SJSA1 (cell line): ENCODE measurements at regions not wholly inside any gene's neighbourhood (a gene's known extent, or its start where the extent isn't known, plus 50 kb on each side); places are given as distances from the start of the nearest gene placed in this dataset.

Source experiments
- DNase-seq, 2 experiments: peaks; one replicate each; pipeline ENCODE4 v3.0.0-alpha.2; 2015 to 2020; ENCODE audit warnings: low spot score in 2 of 2, low read depth in 1 of 2
- H3K27ac ChIP-seq: fragments of 250-450 bp; sonication (Bioruptor Pico); 2 replicates; pipeline ENCODE4 v1.5.1; 2020; ENCODE audit warnings: mild to moderate bottlenecking, moderate library complexity
- H3K27me3 ChIP-seq: fragments of 250-450 bp; sonication (Bioruptor Pico); replicated peaks from 2 replicates; pipeline ENCODE4 v1.5.1; 2020; ENCODE audit warnings: mild to moderate bottlenecking, moderate library complexity
- H3K36me3 ChIP-seq: fragments of 250-450 bp; sonication (Bioruptor Pico); 2 replicates; pipeline ENCODE4 v1.5.1; 2020; ENCODE audit warnings: mild to moderate bottlenecking
- H3K4me1 ChIP-seq: fragments of 250-450 bp; sonication (Bioruptor Pico); replicated peaks from 2 replicates; pipeline ENCODE4 v1.6.1; 2021; ENCODE audit warnings: mild to moderate bottlenecking
- H3K4me3 ChIP-seq: fragments of 250-450 bp; sonication (Bioruptor Pico); 2 replicates; pipeline ENCODE4 v1.5.1; 2020; ENCODE audit warnings: mild to moderate bottlenecking
- H3K9me3 ChIP-seq: fragments of 250-450 bp; sonication (Bioruptor Pico); replicated peaks from 2 replicates; pipeline ENCODE4 v1.5.1; 2020; ENCODE audit warnings: mild to moderate bottlenecking

GRCh38 chr10:28975891-28976531 lies 298.7 kb downstream of the BAMBI start:
- H3K27ac ChIP-seq, result 0 out of 2 replicates have a peak overlapping the region, but pooled peaks have one; percentile 12
- H3K36me3 ChIP-seq, result no peaks in the 10 kb centered on the region
- H3K27me3 ChIP-seq, result no peaks in the 10 kb centered on the region
- H3K9me3 ChIP-seq, result no peaks in the 10 kb centered on the region; the same call in 1 of the 2 replicates
- H3K4me1 ChIP-seq, result peaks cover 6% of the 10 kb centered on the region
- peak; percentile 63 to 68 for DNase-seq
- H3K4me3 ChIP-seq, result no peak overlapping the region

GRCh38 chr10:28977518-28977917 lies 300.2 kb downstream of the BAMBI start:
- DNase-seq, result no peak
- H3K27me3 ChIP-seq, result no peaks in the 10 kb centered on the region
- H3K9me3 ChIP-seq, result no peaks in the 10 kb centered on the region; the same call in 1 of the 2 replicates
- H3K4me1 ChIP-seq, result peaks cover 6% of the 10 kb centered on the region
- H3K27ac ChIP-seq, result no peak overlapping the region
- no peaks in the 10 kb centered on the region for H3K36me3 ChIP-seq
- H3K4me3 ChIP-seq, result no peak overlapping the region

- no peak overlapping the region for H3K4me3 ChIP-seq
- H3K27me3 ChIP-seq, result no peaks in the 10 kb centered on the region
- H3K36me3 ChIP-seq, result no peaks in the 10 kb centered on the region
- H3K27ac ChIP-seq, result no peak overlapping the region
- H3K4me1 ChIP-seq, result peaks cover 17% of the 10 kb centered on the region
- DNase-seq, result no peak
- H3K9me3 ChIP-seq, result no peaks in the 10 kb centered on the region; the same call in 1 of the 2 replicates
Measured at GRCh38 chr10:28980264-28980663, 302.9 kb downstream of the BAMBI start.

- no peak for DNase-seq
- H3K27ac ChIP-seq, result no peak overlapping the region
- H3K9me3 ChIP-seq, result no peaks in the 10 kb centered on the region; the same call in 1 of the 2 replicates
Measured at GRCh38 chr10:28981007-28981406, 303.7 kb downstream of the BAMBI start.

GRCh38 chr10:28982974-28983373 lies 305.7 kb downstream of the BAMBI start:
- no peaks in the 10 kb centered on the region for H3K27me3 ChIP-seq
- H3K36me3 ChIP-seq, result no peaks in the 10 kb centered on the region
- no peak overlapping the region for H3K4me3 ChIP-seq
- peaks cover 21% of the 10 kb centered on the region for H3K4me1 ChIP-seq
- no peaks in the 10 kb centered on the region for H3K9me3 ChIP-seq
- no peak for DNase-seq
- H3K27ac ChIP-seq, result no peak overlapping the region

More at GRCh38 chr10:28981007-28981406, 303.7 kb downstream of the BAMBI start:
- H3K4me1 ChIP-seq, result peaks cover 12% of the 10 kb centered on the region
- no peak overlapping the region for H3K4me3 ChIP-seq
- H3K36me3 ChIP-seq, result no peaks in the 10 kb centered on the region
- H3K27me3 ChIP-seq, result no peaks in the 10 kb centered on the region

GRCh38 chr10:28983799-28984198 lies 305.1 kb upstream of the LYZL1 start:
- Histone ChIP-seq H3K4me1 (peaks cover 21% of the 10 kb centered on the region), H3K9me3 (no peaks in the 10 kb centered on the region), H3K36me3 (no peaks in the 10 kb centered on the region), H3K4me3 (no peak overlapping the region), H3K27me3 (no peaks in the 10 kb centered on the region), H3K27ac (peak overlapping the region; percentile 12; the same call in 1 of the 2 replicates)
- no peak for DNase-seq

GRCh38 chr10:28984431-28984830 lies 304.4 kb upstream of the LYZL1 start:
- Histone ChIP-seq H3K4me1 (peaks cover 21% of the 10 kb centered on the region), H3K27ac (peak overlapping the region; percentile 12; the same call in 1 of the 2 replicates), H3K4me3 (no peak overlapping the region), H3K9me3 (no peaks in the 10 kb centered on the region), H3K27me3 (no peaks in the 10 kb centered on the region), H3K36me3 (no peaks in the 10 kb centered on the region)
- peak; percentile 67 to 76 for DNase-seq

- peaks cover 21% of the 10 kb centered on the region for H3K4me1 ChIP-seq
Measured at GRCh38 chr10:28985137-28985885, 303.6 kb upstream of the LYZL1 start.

GRCh38 chr10:28986117-28986792 lies 302.6 kb upstream of the LYZL1 start:
- H3K27me3 ChIP-seq, result no peaks in the 10 kb centered on the region
- no peaks in the 10 kb centered on the region for H3K36me3 ChIP-seq
- no peak overlapping the region for H3K4me3 ChIP-seq
- no peaks in the 10 kb centered on the region for H3K9me3 ChIP-seq
- peak overlapping the region; percentile 6; the same call in 1 of the 2 replicates for H3K27ac ChIP-seq
- peaks cover 26% of the 10 kb centered on the region for H3K4me1 ChIP-seq
- peak in 1 of 2 experiments; percentile 24 for DNase-seq

More at GRCh38 chr10:28985137-28985885, 303.6 kb upstream of the LYZL1 start:
- H3K4me3 ChIP-seq, result no peak overlapping the region
- no peaks in the 10 kb centered on the region for H3K27me3 ChIP-seq
- H3K27ac ChIP-seq, result no peak overlapping the region
- no peak for DNase-seq
- H3K9me3 ChIP-seq, result no peaks in the 10 kb centered on the region
- no peaks in the 10 kb centered on the region for H3K36me3 ChIP-seq

- no peak overlapping the region for H3K4me3 ChIP-seq
Measured at GRCh38 chr10:28986856-28987255, 302.0 kb upstream of the LYZL1 start.

GRCh38 chr10:28987555-28988320 lies 301.1 kb upstream of the LYZL1 start:
- Histone ChIP-seq H3K36me3 (no peaks in the 10 kb centered on the region), H3K4me1 (peaks cover 39% of the 10 kb centered on the region), H3K9me3 (peaks cover 6% of the 10 kb centered on the region; the same call in 1 of the 2 replicates), H3K27me3 (no peaks in the 10 kb centered on the region), H3K4me3 (no peak overlapping the region), H3K27ac (no peak overlapping the region)
- DNase-seq, result no peak

More at GRCh38 chr10:28986856-28987255, 302.0 kb upstream of the LYZL1 start:
- peaks cover 33% of the 10 kb centered on the region for H3K4me1 ChIP-seq
- peak overlapping the region; percentile 6; the same call in 1 of the 2 replicates for H3K27ac ChIP-seq
- H3K9me3 ChIP-seq, result peaks cover 1% of the 10 kb centered on the region; the same call in 1 of the 2 replicates
- no peaks in the 10 kb centered on the region for H3K27me3 ChIP-seq
- no peak for DNase-seq
- no peaks in the 10 kb centered on the region for H3K36me3 ChIP-seq

- H3K27me3 ChIP-seq, result no peaks in the 10 kb centered on the region
- no peak overlapping the region for H3K27ac ChIP-seq
- H3K4me3 ChIP-seq, result no peak overlapping the region
- peaks cover 6% of the 10 kb centered on the region; the same call in 1 of the 2 replicates for H3K9me3 ChIP-seq
- H3K4me1 ChIP-seq, result peaks cover 37% of the 10 kb centered on the region
- no peak for DNase-seq
- no peaks in the 10 kb centered on the region for H3K36me3 ChIP-seq
Measured at GRCh38 chr10:28988980-28989379, 299.9 kb upstream of the LYZL1 start.
